ENCODE measurements at regions not wholly inside any gene's neighbourhood (a gene's known extent, or its start where the extent isn't known, plus 50 kb on each side); places are given as distances from the start of the nearest gene placed in this dataset.

DNA sequence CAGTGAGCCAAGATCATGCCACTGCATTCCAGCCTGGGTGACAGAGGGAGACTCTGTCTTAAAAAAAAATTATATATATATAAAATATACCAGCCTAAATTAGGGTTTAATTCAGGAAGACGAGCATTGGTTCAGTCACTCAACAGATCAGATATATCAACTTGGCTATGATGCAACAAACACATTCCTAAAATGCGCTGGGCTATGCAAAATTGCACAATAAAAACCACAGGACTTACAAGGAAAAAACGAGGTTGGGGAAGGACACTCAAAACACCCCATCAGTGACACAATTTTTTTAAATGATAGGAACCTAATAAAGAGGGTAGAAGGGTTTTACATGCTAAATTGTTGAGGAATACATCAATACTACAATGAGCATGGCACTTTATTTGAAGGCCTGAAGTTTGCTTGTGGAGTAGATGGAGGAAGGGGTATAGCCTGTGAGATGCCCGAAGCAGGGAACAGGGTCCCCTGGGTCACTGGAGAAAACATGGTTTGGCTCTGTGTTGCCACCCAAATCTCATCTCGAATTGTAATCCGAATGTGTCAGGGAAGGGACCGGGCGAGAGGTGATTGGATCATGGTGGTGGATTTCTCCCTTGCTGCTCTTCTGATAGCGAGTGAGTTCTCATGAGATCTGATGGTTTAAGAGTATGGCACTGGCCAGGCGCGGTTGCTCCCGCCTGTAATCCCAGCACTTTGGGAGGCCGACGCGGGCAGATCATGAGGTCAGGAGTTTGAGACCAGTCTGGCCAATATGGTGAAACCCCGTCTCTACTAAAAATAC is 71.2 kb downstream of the TNFAIP2 start:
- TF ChIP-seq EZH2 (IDR thresholded peaks at IDR 0.05; ENCODE audit: low read length, unreplicated experiment), result no peak
- TF ChIP-seq, protein P1, sequence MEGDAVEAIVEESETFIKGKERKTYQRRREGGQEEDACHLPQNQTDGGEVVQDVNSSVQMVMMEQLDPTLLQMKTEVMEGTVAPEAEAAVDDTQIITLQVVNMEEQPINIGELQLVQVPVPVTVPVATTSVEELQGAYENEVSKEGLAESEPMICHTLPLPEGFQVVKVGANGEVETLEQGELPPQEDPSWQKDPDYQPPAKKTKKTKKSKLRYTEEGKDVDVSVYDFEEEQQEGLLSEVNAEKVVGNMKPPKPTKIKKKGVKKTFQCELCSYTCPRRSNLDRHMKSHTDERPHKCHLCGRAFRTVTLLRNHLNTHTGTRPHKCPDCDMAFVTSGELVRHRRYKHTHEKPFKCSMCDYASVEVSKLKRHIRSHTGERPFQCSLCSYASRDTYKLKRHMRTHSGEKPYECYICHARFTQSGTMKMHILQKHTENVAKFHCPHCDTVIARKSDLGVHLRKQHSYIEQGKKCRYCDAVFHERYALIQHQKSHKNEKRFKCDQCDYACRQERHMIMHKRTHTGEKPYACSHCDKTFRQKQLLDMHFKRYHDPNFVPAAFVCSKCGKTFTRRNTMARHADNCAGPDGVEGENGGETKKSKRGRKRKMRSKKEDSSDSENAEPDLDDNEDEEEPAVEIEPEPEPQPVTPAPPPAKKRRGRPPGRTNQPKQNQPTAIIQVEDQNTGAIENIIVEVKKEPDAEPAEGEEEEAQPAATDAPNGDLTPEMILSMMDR (conservative IDR thresholded peaks at IDR 0.05; ENCODE audit: low read depth, low read length), result no peak

All from PC-3 (cell line).